ENCODE measurements at regions not wholly inside any gene's neighbourhood (a gene's known extent, or its start where the extent isn't known, plus 50 kb on each side); places are given as distances from the start of the nearest gene placed in this dataset.

GRCh38 chr12:132433641-132434395, 56.1 kb upstream of the FBRSL1 start:
- no peak for TF ChIP-seq CTCF (conservative IDR thresholded peaks at IDR 0.05; ENCODE audit: low read depth, low read length)
- no peak for DNase-seq (ENCODE audit: low read depth)
- H3K4me3 ChIP-seq (ENCODE audit: low read depth, low read length): no peak overlapping the region

GRCh38 chr12:132432721-132433577, 57.0 kb upstream of the FBRSL1 start:
- TF ChIP-seq CTCF (conservative IDR thresholded peaks at IDR 0.05; ENCODE audit: low read depth, low read length): peak; percentile 14
- DNase-seq (ENCODE audit: low read depth): peak; percentile 58
- H3K4me3 ChIP-seq (ENCODE audit: low read depth, low read length): no peak overlapping the region

- TF ChIP-seq CTCF (conservative IDR thresholded peaks at IDR 0.05; ENCODE audit: low read depth, low read length): no peak
- DNase-seq (ENCODE audit: low read depth): no peak
- H3K4me3 ChIP-seq (ENCODE audit: low read depth, low read length): no peak overlapping the region
Observed at GRCh38 chr12:132432126-132432705, 57.7 kb upstream of the FBRSL1 start.

GRCh38 chr12:132430838-132431774, 58.8 kb upstream of the FBRSL1 start:
- no peak for DNase-seq (ENCODE audit: low read depth)
- no peak overlapping the region for H3K4me3 ChIP-seq (ENCODE audit: low read depth, low read length)
- TF ChIP-seq CTCF (conservative IDR thresholded peaks at IDR 0.05; ENCODE audit: low read depth, low read length): no peak

- no peak overlapping the region for H3K4me3 ChIP-seq (ENCODE audit: low read depth, low read length)
- TF ChIP-seq CTCF (conservative IDR thresholded peaks at IDR 0.05; ENCODE audit: low read depth, low read length): no peak
- DNase-seq (ENCODE audit: low read depth): peak; percentile 34
Observed at GRCh38 chr12:132429946-132430643, 59.9 kb upstream of the FBRSL1 start.

- no peak for DNase-seq (ENCODE audit: low read depth)
- no peak overlapping the region for H3K4me3 ChIP-seq (ENCODE audit: low read depth, low read length)
- TF ChIP-seq CTCF (conservative IDR thresholded peaks at IDR 0.05; ENCODE audit: low read depth, low read length): no peak
Observed at GRCh38 chr12:132429602-132429945, 60.4 kb upstream of the FBRSL1 start.
